H1 (cell line): ENCODE measurements at regions not wholly inside any gene's neighbourhood (a gene's known extent, or its start where the extent isn't known, plus 50 kb on each side); places are given as distances from the start of the nearest gene placed in this dataset.

ENCODE experiments used
- CTCF ChIA-PET: fragments of 300-600 bp; sonication (Branson Sonifier 250); formaldehyde crosslinking; loops from one replicate; lab custom pipeline; 2021; ENCODE audit not compliant: partially characterized antibody; lab: Charles Lee
- POLR2A ChIA-PET: fragments of 300-600 bp; sonication (Branson Sonifier 250); formaldehyde crosslinking; loops from one replicate; lab custom pipeline; 2021; ENCODE audit warnings: inconsistent platforms; ENCODE audit not compliant: partially characterized antibody; lab: Charles Lee
- DNase-seq, 2 experiments: peaks; one replicate each; pipeline versions ENCODE4 v3.0.0 to v3.0.0-alpha.2; 2010 to 2022; ENCODE audit warnings: low spot score in 2 of 2, low read depth in 1 of 2, mixed read lengths in 1 of 2
- FAIRE-seq: peaks from 2 replicates; lab custom pipeline; 2011; peaks lifted over from hg19 to GRCh38; lab: Jason Lieb, UNC
- H2AFZ ChIP-seq: 2 replicates; pipeline ENCODE4 v1.8.1; 2012; ENCODE audit warnings: low read length, inconsistent platforms
- H2AK5ac ChIP-seq: 2 replicates; pipeline ENCODE4 v1.6.1; 2013; ENCODE audit warnings: low read depth, low read length
- H2BK120ac ChIP-seq: replicated peaks from 2 replicates; pipeline ENCODE3; 2013; ENCODE audit warnings: low read depth, low read length, inconsistent platforms
- H2BK12ac ChIP-seq: 2 replicates; pipeline ENCODE4 v1.6.1; 2013; ENCODE audit warnings: low read depth, low read length
- H2BK15ac ChIP-seq: 2 replicates; pipeline ENCODE4 v1.6.1; 2013; ENCODE audit warnings: low read length
- H2BK20ac ChIP-seq: 2 replicates; pipeline ENCODE4 v1.6.1; 2013; ENCODE audit warnings: low read length
- H2BK5ac ChIP-seq: 2 replicates; pipeline ENCODE4 v1.6.1; 2013; ENCODE audit warnings: low read depth, low read length
- H3K14ac ChIP-seq: 2 replicates; pipeline ENCODE4 v1.6.1; 2013; ENCODE audit warnings: inconsistent platforms; ENCODE audit not compliant: insufficient read length
- H3K18ac ChIP-seq: 2 replicates; pipeline ENCODE4 v1.6.1; 2013; ENCODE audit warnings: low read length; ENCODE audit errors: extremely low read depth
- H3K23ac ChIP-seq: 2 replicates; pipeline ENCODE4 v1.6.1; 2013; ENCODE audit warnings: inconsistent platforms; ENCODE audit not compliant: insufficient read length
- H3K23me2 ChIP-seq: 2 replicates; pipeline ENCODE4 v1.6.1; 2013; ENCODE audit warnings: low read depth, low read length
- H3K27ac ChIP-seq: 2 replicates; pipeline ENCODE4 v1.6.1; 2011; ENCODE audit warnings: low read depth, low read length, inconsistent platforms
- H3K27me3 ChIP-seq, 4 experiments: replicated peaks in 1 of 4; 1 replicate in 1 of 4; 2 replicates in 3 of 4; pipeline versions ENCODE4 v1.6.1 to v1.8.1; 2011 to 2013; ENCODE audit warnings: low read length in 3 of 4, mild to moderate bottlenecking in 3 of 4, inconsistent platforms in 2 of 4, mixed read lengths in 2 of 4, moderate library complexity in 1 of 4; ENCODE audit not compliant: control insufficient read depth in 3 of 4, insufficient read depth in 3 of 4; ENCODE audit errors: extremely low read depth in 1 of 4
- H3K36me3 ChIP-seq, 4 experiments: 2 replicates each; pipeline versions ENCODE4 v1.6.1 to v1.8.1; 2011 to 2013; ENCODE audit warnings: mild to moderate bottlenecking in 4 of 4, low read length in 3 of 4, moderate library complexity in 2 of 4, control low read depth in 1 of 4, inconsistent platforms in 1 of 4; ENCODE audit not compliant: insufficient read depth in 4 of 4, control insufficient read depth in 2 of 4
- H3K4ac ChIP-seq: replicated peaks from 2 replicates; pipeline ENCODE3; 2013; ENCODE audit warnings: low read length, low read depth, mixed read lengths, inconsistent platforms; ENCODE audit not compliant: insufficient read length
- H3K4me1 ChIP-seq, 4 experiments: replicated peaks in 1 of 4; 1 replicate in 1 of 4; 2 replicates in 3 of 4; pipeline versions ENCODE4 v1.6.1 to v1.8.1; 2011 to 2013; ENCODE audit warnings: low read length in 3 of 4, inconsistent platforms in 2 of 4, mixed read lengths in 1 of 4; ENCODE audit not compliant: insufficient read depth in 4 of 4, control insufficient read depth in 3 of 4
- H3K4me2 ChIP-seq, 2 experiments: 2 replicates each; pipeline versions ENCODE4 v1.6.1 to v1.8.1; 2011 to 2013; ENCODE audit warnings: low read depth in 2 of 2, low read length in 2 of 2, control low read depth in 1 of 2, inconsistent platforms in 1 of 2, mild to moderate bottlenecking in 1 of 2; ENCODE audit not compliant: insufficient read depth in 1 of 2
- H3K4me3 ChIP-seq, 4 experiments: fragments of 200-600, 300-600 bp in 1 of 4; sonication (generic), shearing (Covaris generic), sonication (Bioruptor Twin) in 1 of 4; 2 replicates each; pipeline versions ENCODE4 v1.5.1 to v1.8.1; 2011 to 2016; ENCODE audit warnings: low read length in 4 of 4, low read depth in 3 of 4, control low read depth in 2 of 4, inconsistent platforms in 2 of 4, mild to moderate bottlenecking in 2 of 4, mixed read lengths in 1 of 4, moderate library complexity in 1 of 4; ENCODE audit not compliant: insufficient read depth in 2 of 4; ENCODE audit errors: extremely low read depth in 1 of 4
- H3K56ac ChIP-seq: replicated peaks from 2 replicates; pipeline ENCODE3; 2013; ENCODE audit warnings: low read depth, mild to moderate bottlenecking, mixed read lengths, low read length, inconsistent platforms; ENCODE audit not compliant: insufficient read length
- H3K79me1 ChIP-seq: 2 replicates; pipeline ENCODE4 v1.6.1; 2013; ENCODE audit warnings: low read depth, low read length, control low read depth
- H3K79me2 ChIP-seq, 2 experiments: 2 replicates each; pipeline versions ENCODE4 v1.6.1 to v1.8.1; 2012 to 2013; ENCODE audit warnings: low read length in 2 of 2, mild to moderate bottlenecking in 2 of 2, inconsistent platforms in 1 of 2; ENCODE audit not compliant: insufficient read depth in 2 of 2, control insufficient read depth in 1 of 2
- H3K9ac ChIP-seq, 4 experiments: replicated peaks in 1 of 4; 1 replicate in 1 of 4; 2 replicates in 3 of 4; pipeline versions ENCODE4 v1.6.1 to v1.8.1; 2011 to 2013; ENCODE audit warnings: low read depth in 3 of 4, low read length in 3 of 4, control low read depth in 2 of 4, mild to moderate bottlenecking in 2 of 4, moderate library complexity in 2 of 4, inconsistent platforms in 1 of 4; ENCODE audit errors: extremely low read depth in 1 of 4
- H3K9me3 ChIP-seq, 2 experiments: 2 replicates each; pipeline versions ENCODE4 v1.6.1 to v1.8.1; 2012 to 2013; ENCODE audit warnings: mild to moderate bottlenecking in 2 of 2, moderate library complexity in 2 of 2, control low read depth in 1 of 2, inconsistent platforms in 1 of 2, low read depth in 1 of 2, low read length in 1 of 2, mixed read lengths in 1 of 2; ENCODE audit not compliant: insufficient read depth in 2 of 2
- H4K20me1 ChIP-seq, 2 experiments: replicated peaks in 1 of 2; 2 replicates each; pipeline versions ENCODE3 to v1.8.1; 2011 to 2013; ENCODE audit warnings: inconsistent platforms in 2 of 2, low read length in 2 of 2, mild to moderate bottlenecking in 1 of 2; ENCODE audit not compliant: insufficient read depth in 2 of 2, control insufficient read depth in 1 of 2
- H4K5ac ChIP-seq: 2 replicates; pipeline ENCODE4 v1.6.1; 2013; ENCODE audit warnings: low read length, low read depth, mixed read lengths, inconsistent platforms; ENCODE audit not compliant: insufficient read length
- H4K8ac ChIP-seq: 2 replicates; pipeline ENCODE4 v1.8.0; 2013; ENCODE audit warnings: mild to moderate bottlenecking, moderate library complexity, low read length, inconsistent platforms; ENCODE audit not compliant: insufficient read depth; ENCODE audit errors: extremely low read depth
- H4K91ac ChIP-seq: replicated peaks from 2 replicates; pipeline ENCODE3; 2013; ENCODE audit warnings: low read length, mixed read lengths, inconsistent platforms; ENCODE audit not compliant: insufficient read length
- CREB1 ChIP-seq: IDR thresholded peaks from 2 replicates; pipeline ENCODE4 v1.6.1; 2012; ENCODE audit warnings: inconsistent platforms
- EP300 ChIP-seq, 2 experiments: IDR thresholded peaks; 1 replicate in 1 of 2; 2 replicates in 1 of 2; pipeline ENCODE4 v1.6.1; 2011 to 2012; ENCODE audit warnings: low read depth in 2 of 2, low read length in 2 of 2, mild to moderate bottlenecking in 2 of 2, borderline replicate concordance in 1 of 2, inconsistent platforms in 1 of 2, moderate library complexity in 1 of 2
- FOSL1 ChIP-seq: IDR thresholded peaks from 2 replicates; pipeline ENCODE4 v1.6.1; 2011; ENCODE audit warnings: mild to moderate bottlenecking, low read depth, low read length, moderate library complexity; ENCODE audit not compliant: insufficient read depth
- MAFK ChIP-seq: IDR thresholded peaks from 2 replicates; pipeline ENCODE4 v1.6.1; 2012; ENCODE audit warnings: low read depth, mild to moderate bottlenecking, improper control_type of control experiment, low read length
- RAD21 ChIP-seq, 2 experiments: IDR thresholded peaks in 1 of 2; conservative IDR thresholded peaks in 1 of 2; 2 replicates each; pipeline ENCODE4 v1.6.1; 2011; ENCODE audit warnings: low read depth in 2 of 2, low read length in 2 of 2, improper control_type of control experiment in 1 of 2, inconsistent platforms in 1 of 2, mild to moderate bottlenecking in 1 of 2, moderate library complexity in 1 of 2
- RNF2 ChIP-seq: fragments of 200-900, 300-1000 bp; sonication (generic); IDR thresholded peaks from 2 replicates; pipeline ENCODE4 v1.7.1; 2016; ENCODE audit warnings: borderline replicate concordance, low read depth, mild to moderate bottlenecking, antibody characterized with exemption, low read length; ENCODE audit not compliant: poor library complexity, severe bottlenecking; ENCODE audit errors: missing control alignments
- SIRT6 ChIP-seq: IDR thresholded peaks from one replicate; pipeline ENCODE4 v1.7.1; 2012; ENCODE audit warnings: low read length, inconsistent platforms
- ZNF274 ChIP-seq: IDR thresholded peaks from 2 replicates; pipeline ENCODE4 v1.7.0; 2012; ENCODE audit warnings: low read length, borderline replicate concordance; ENCODE audit errors: extremely low read depth
- WGBS, 2 experiments: shearing (Covaris generic) in 1 of 2; methylation state at CpG; one replicate each; pipeline versions ENCODE4 v1.1.6 to v1.1.7; 2013 to 2015; ENCODE audit warnings: low lambda C conversion rate in 2 of 2, mixed read lengths in 2 of 2, inconsistent platforms in 1 of 2, low coverage in 1 of 2, missing lambda C conversion rate in 1 of 2; ENCODE audit not compliant: insufficient replicate concordance in 2 of 2, insufficient coverage in 1 of 2, insufficient read length in 1 of 2; ENCODE audit errors: extremely low coverage in 1 of 2, missing lambda C conversion rate in 1 of 2; 5-methylcytosine and 5-hydroxymethylcytosine counted together

DNA sequence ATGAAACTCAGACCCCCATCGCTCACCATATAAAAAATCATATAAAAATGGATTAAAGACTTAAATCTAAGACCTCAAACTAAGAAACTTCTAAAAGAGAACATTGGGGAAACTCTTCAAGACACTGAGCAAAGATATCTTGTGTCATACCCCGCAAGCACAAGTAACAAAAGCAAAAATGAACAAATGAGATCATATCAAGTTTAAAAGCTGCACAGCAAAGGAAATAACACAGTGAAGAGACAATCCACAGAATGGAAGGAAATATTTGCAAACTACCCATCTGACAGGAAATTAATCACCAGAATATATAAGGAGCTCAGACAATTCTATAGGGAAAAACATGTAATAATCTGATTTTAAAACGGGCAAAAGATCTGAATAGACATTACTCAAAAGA, 808.3 kb downstream of the LIG4 start:
- Histone ChIP-seq H3K23me2 (no peaks in the 10 kb centered on the region), H2AFZ (no peak overlapping the region), H3K79me2 (no peaks in the 10 kb centered on the region), H3K23ac (no peak overlapping the region), H3K4me2 (no peak overlapping the region), H3K79me1 (no peaks in the 10 kb centered on the region), H3K18ac (no peak overlapping the region), H2BK5ac (no peak overlapping the region), H4K5ac (no peak overlapping the region), H3K9ac (no peak overlapping the region), H3K4ac (no peak overlapping the region), H3K4me3 (no peak overlapping the region), H3K4me1 (no peaks in the 10 kb centered on the region), H3K27ac (no peak overlapping the region), H2BK20ac (no peak overlapping the region), H4K8ac (no peak overlapping the region), H2BK120ac (no peak overlapping the region), H2BK15ac (no peak overlapping the region), H3K14ac (no peak overlapping the region), H3K9me3 (peaks cover 0 to under 1% of the 10 kb centered on the region in 2 experiments; a peak in 2 of 4 replicates), H2BK12ac (no peak overlapping the region), H3K56ac (no peak overlapping the region), H4K91ac (no peak overlapping the region), H4K20me1 (no peaks in the 10 kb centered on the region), H2AK5ac (no peak overlapping the region), H3K36me3 (no peaks in the 10 kb centered on the region), H3K27me3 (peaks cover 0 to 1% (median 0%) of the 10 kb centered on the region in 4 experiments; a peak in 1 of 7 replicates)
- WGBS, 2 experiments: 89% methylated on average over 3 of the region's 3 CpGs; no CpG with 5 or more reads in 1 of the 2 experiments
- POLR2A ChIA-PET: no interaction called here
- no peak for TF ChIP-seq MAFK
- TF ChIP-seq CREB1: no peak
- no peak for TF ChIP-seq SIRT6
- no peak for TF ChIP-seq FOSL1
- TF ChIP-seq RNF2: no peak
- TF ChIP-seq ZNF274: no peak
- TF ChIP-seq EP300 (IDR thresholded peaks at IDR 0.05; ENCODE audit: borderline replicate concordance in 1 of 2, low read depth in 2 of 2, low read length in 2 of 2): no peak
- TF ChIP-seq RAD21 (IDR thresholded peaks at IDR 0.05 in 1 of 2, conservative IDR thresholded peaks at IDR 0.05 in 1 of 2; ENCODE audit: low read depth in 2 of 2, low read length in 2 of 2): no peak
- no peak for FAIRE-seq
- no peak for DNase-seq
- CTCF ChIA-PET: interaction anchor here (0.7 kb wide), 1 partner anchor 732 kb away, joined by 3 read pairs; no protein-coding TSS in a partner anchor
